Epithelial cell of proximal tubule (primary cell): ENCODE measurements at regions not wholly inside any gene's neighbourhood (a gene's known extent, or its start where the extent isn't known, plus 50 kb on each side); places are given as distances from the start of the nearest gene placed in this dataset.

Source experiments
- DNase-seq: peaks from one replicate; pipeline ENCODE4 v3.0.0-alpha.2; 2011; ENCODE audit warnings: low read depth
- H3K4me3 ChIP-seq: 2 replicates; pipeline ENCODE4 v1.5.1; 2011; ENCODE audit warnings: low read depth, mild to moderate bottlenecking, low read length
- TF ChIP-seq, protein P1 (sequence below): conservative IDR thresholded peaks from 2 replicates; pipeline ENCODE4 v1.5.1; 2012; ENCODE audit warnings: low read depth, mild to moderate bottlenecking, low read length

- TF ChIP-seq, protein P1, sequence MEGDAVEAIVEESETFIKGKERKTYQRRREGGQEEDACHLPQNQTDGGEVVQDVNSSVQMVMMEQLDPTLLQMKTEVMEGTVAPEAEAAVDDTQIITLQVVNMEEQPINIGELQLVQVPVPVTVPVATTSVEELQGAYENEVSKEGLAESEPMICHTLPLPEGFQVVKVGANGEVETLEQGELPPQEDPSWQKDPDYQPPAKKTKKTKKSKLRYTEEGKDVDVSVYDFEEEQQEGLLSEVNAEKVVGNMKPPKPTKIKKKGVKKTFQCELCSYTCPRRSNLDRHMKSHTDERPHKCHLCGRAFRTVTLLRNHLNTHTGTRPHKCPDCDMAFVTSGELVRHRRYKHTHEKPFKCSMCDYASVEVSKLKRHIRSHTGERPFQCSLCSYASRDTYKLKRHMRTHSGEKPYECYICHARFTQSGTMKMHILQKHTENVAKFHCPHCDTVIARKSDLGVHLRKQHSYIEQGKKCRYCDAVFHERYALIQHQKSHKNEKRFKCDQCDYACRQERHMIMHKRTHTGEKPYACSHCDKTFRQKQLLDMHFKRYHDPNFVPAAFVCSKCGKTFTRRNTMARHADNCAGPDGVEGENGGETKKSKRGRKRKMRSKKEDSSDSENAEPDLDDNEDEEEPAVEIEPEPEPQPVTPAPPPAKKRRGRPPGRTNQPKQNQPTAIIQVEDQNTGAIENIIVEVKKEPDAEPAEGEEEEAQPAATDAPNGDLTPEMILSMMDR: no peak
- no peak for DNase-seq
- no peak overlapping the region for H3K4me3 ChIP-seq
These were observed 552.3 kb upstream of the SETBP1 start for GRCh38 chr18:44128365-44128764.

- H3K4me3 ChIP-seq: no peak overlapping the region
- TF ChIP-seq, protein P1: peak; percentile 89
- no peak for DNase-seq
These were observed 550.2 kb upstream of the SETBP1 start for GRCh38 chr18:44130376-44130942.

DNA sequence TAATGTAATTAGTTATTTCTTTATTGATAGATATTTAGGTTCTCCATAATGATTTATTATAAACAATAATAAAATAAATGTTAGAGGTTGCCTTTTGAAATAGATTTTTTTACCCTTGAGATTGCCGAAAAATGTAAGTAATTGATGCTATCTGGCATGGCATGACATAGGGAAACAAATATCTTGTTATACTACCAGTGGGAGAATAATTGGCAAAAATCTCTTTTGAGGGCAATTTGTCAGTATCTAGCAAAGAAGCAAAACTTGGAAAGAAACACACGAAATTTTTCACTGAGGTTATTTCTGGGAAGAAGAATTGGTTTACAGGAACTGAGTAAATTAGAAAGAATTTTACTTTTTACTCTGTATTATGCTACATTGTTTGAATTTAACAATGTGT is 547.2 kb upstream of the SETBP1 start:
- TF ChIP-seq, protein P1: no peak
- no peak overlapping the region for H3K4me3 ChIP-seq
- no peak for DNase-seq

- H3K4me3 ChIP-seq: no peak overlapping the region
- TF ChIP-seq, protein P1: no peak
- no peak for DNase-seq
These were observed 546.2 kb upstream of the SETBP1 start for GRCh38 chr18:44134447-44134846.

- no peak for DNase-seq
- TF ChIP-seq, protein P1: no peak
These were observed 544.9 kb upstream of the SETBP1 start for GRCh38 chr18:44135741-44136140.

GRCh38 chr18:44136326-44136725 is 544.4 kb upstream of the SETBP1 start:
- H3K4me3 ChIP-seq: no peak overlapping the region
- DNase-seq: no peak
- TF ChIP-seq, protein P1: no peak

More at GRCh38 chr18:44135741-44136140, 544.9 kb upstream of the SETBP1 start:
- H3K4me3 ChIP-seq: no peak overlapping the region

DNA sequence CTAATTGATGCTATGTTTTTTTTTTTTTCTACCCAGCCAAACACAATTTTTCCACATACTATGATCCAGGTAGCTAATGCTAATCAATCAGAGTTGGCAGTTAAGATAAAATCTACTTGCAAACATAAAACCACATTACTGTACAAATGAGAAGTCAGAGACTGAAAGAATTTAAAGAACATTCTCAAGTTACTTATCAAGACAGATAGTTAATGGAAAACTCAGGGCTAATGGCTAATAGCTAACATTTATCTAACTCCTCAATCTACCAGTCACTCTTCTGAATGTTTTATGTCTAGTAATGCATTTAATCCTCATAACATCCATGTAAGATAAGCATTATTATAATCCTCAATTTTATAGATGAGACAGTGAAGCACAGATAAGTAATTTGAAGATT is 537.6 kb upstream of the SETBP1 start:
- TF ChIP-seq, protein P1: no peak
- DNase-seq: no peak
- H3K4me3 ChIP-seq: no peak overlapping the region
